H1 (cell line): ENCODE measurements at regions not wholly inside any gene's neighbourhood (a gene's known extent, or its start where the extent isn't known, plus 50 kb on each side); places are given as distances from the start of the nearest gene placed in this dataset.

ENCODE experiments used
- CBX5 ChIP-seq: fragments of 300-800, 300-1000 bp; sonication (generic); IDR thresholded peaks from 2 replicates; pipeline ENCODE4 v1.7.1; 2016; ENCODE audit warnings: antibody characterized with exemption, low read length, low read depth
- CHD2 ChIP-seq: IDR thresholded peaks from 2 replicates; pipeline ENCODE4 v1.6.1; 2012; ENCODE audit warnings: low read length, improper control_type of control experiment
- CTCF ChIP-seq, 3 experiments: IDR thresholded peaks; 1 replicate in 2 of 3; 2 replicates in 1 of 3; pipeline versions ENCODE4 v1.5.1 to v1.6.1; 2011; ENCODE audit warnings: low read length in 3 of 3, mild to moderate bottlenecking in 3 of 3, inconsistent platforms in 2 of 3, low read depth in 1 of 3, moderate library complexity in 1 of 3; ENCODE audit not compliant: insufficient read depth in 1 of 3; ENCODE audit errors: control extremely low read depth in 1 of 3
- EZH2 ChIP-seq: fragments of 200-600 bp; sonication (generic); IDR thresholded peaks from 2 replicates; pipeline ENCODE4 v1.7.1; 2012; ENCODE audit warnings: low read depth, mild to moderate bottlenecking, moderate library complexity, low read length, inconsistent platforms; ENCODE audit not compliant: severe bottlenecking
- HDAC2 ChIP-seq, 2 experiments: fragments of 300-600 bp in 1 of 2; sonication (generic) in 1 of 2; IDR thresholded peaks; 2 replicates each; pipeline ENCODE4 v1.6.1; 2011 to 2012; ENCODE audit warnings: low read depth in 2 of 2, low read length in 2 of 2, mild to moderate bottlenecking in 2 of 2, moderate library complexity in 2 of 2, borderline replicate concordance in 1 of 2, inconsistent platforms in 1 of 2
- NRF1 ChIP-seq: IDR thresholded peaks from 2 replicates; pipeline ENCODE4 v1.6.1; 2011; ENCODE audit warnings: mild to moderate bottlenecking, low read depth, low read length, improper control_type of control experiment
- POLR2A ChIP-seq, 2 experiments: IDR thresholded peaks; 1 replicate in 1 of 2; 2 replicates in 1 of 2; pipeline ENCODE4 v1.6.1; 2011; ENCODE audit warnings: low read depth in 2 of 2, low read length in 2 of 2, mild to moderate bottlenecking in 2 of 2; ENCODE audit errors: control extremely low read depth in 1 of 2
- RAD21 ChIP-seq, 2 experiments: IDR thresholded peaks in 1 of 2; conservative IDR thresholded peaks in 1 of 2; 2 replicates each; pipeline ENCODE4 v1.6.1; 2011; ENCODE audit warnings: low read depth in 2 of 2, low read length in 2 of 2, improper control_type of control experiment in 1 of 2, inconsistent platforms in 1 of 2, mild to moderate bottlenecking in 1 of 2, moderate library complexity in 1 of 2
- RFX5 ChIP-seq: IDR thresholded peaks from 2 replicates; pipeline ENCODE4 v1.6.1; 2011; ENCODE audit warnings: low read depth, low read length, improper control_type of control experiment, borderline replicate concordance
- SP1 ChIP-seq: IDR thresholded peaks from 2 replicates; pipeline ENCODE4 v1.6.1; 2011; ENCODE audit warnings: low read depth, low read length
- TCF12 ChIP-seq: IDR thresholded peaks from 2 replicates; pipeline ENCODE4 v1.6.1; 2011; ENCODE audit warnings: low read depth, mild to moderate bottlenecking, low read length

- TF ChIP-seq EZH2 (no peak), TCF12 (no peak), CBX5 (no peak), SP1 (no peak), CTCF (IDR thresholded peaks at IDR 0.05; ENCODE audit: control extremely low read depth in 1 of 3, insufficient read depth in 1 of 3, low read depth in 1 of 3, low read length in 3 of 3) (no peak), RAD21 (IDR thresholded peaks at IDR 0.05 in 1 of 2, conservative IDR thresholded peaks at IDR 0.05 in 1 of 2; ENCODE audit: low read depth in 2 of 2, low read length in 2 of 2) (no peak), CHD2 (no peak), NRF1 (no peak), POLR2A (IDR thresholded peaks at IDR 0.05; ENCODE audit: control extremely low read depth in 1 of 2, low read depth in 2 of 2, low read length in 2 of 2) (no peak), HDAC2 (IDR thresholded peaks at IDR 0.05; ENCODE audit: borderline replicate concordance in 1 of 2, low read depth in 2 of 2, low read length in 2 of 2) (no peak), RFX5 (no peak)
These were observed 125.3 kb upstream of the STARD3NL start for GRCh38 chr7:38052786-38053185.
